C4-2B (cell line): ENCODE measurements at regions not wholly inside any gene's neighbourhood (a gene's known extent, or its start where the extent isn't known, plus 50 kb on each side); places are given as distances from the start of the nearest gene placed in this dataset.

Source experiments
- CTCF ChIP-seq: fragments of 450-650 bp; conservative IDR thresholded peaks from 2 replicates; pipeline ENCODE4 v1.5.1; 2017; ENCODE audit warnings: mild to moderate bottlenecking
- ZFX ChIP-seq: fragments of 450-650 bp; IDR thresholded peaks from 2 replicates; pipeline ENCODE4 v1.6.1; 2017

DNA sequence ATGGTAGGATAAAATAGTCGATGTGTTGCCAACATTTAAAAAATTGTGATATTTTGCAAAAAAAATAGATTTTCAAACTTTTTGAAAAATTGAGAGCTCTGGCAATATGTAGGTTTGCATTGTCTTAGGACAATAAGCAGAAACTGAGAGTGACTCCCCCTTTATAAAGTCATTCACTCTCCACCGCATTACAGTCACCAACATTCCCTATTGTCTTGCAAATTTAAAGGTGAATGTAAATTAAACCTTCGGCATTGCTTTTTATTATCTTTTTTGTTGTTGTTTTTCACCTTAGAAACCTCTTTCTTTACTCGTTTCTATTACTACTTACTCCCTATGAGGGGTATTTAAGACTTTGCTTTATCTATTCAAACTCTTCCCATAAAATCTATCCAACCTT, 944.2 kb downstream of the DTWD2 start:
- no peak for TF ChIP-seq CTCF
- TF ChIP-seq ZFX, result no peak
